NCI-H2081 (cell line): ENCODE measurements at regions not wholly inside any gene's neighbourhood (a gene's known extent, or its start where the extent isn't known, plus 50 kb on each side); places are given as distances from the start of the nearest gene placed in this dataset.
A peak's percentile ranks its signal among the peaks of the same experiment; 100 is the strongest.
"Not testable (repeated sequence)": the region's sequence is repeated elsewhere in the genome, so short reads cannot be mapped to it uniquely, and the experiment has no call there.

ENCODE experiments used
- DNase-seq, 2 experiments: peaks; one replicate each; lab custom pipeline; 2025; lab: John Stamatoyannopoulos, UW

GRCh38 chr4:19230906-19231545, 1020.7 kb upstream of the SLIT2 start:
- DNase-seq, result no peak

GRCh38 chr4:19227701-19228100, 1024.0 kb upstream of the SLIT2 start:
- DNase-seq, result no peak

GRCh38 chr4:19224820-19225219, 1026.9 kb upstream of the SLIT2 start:
- DNase-seq, result peak; percentile 54 to 67

- no peak for DNase-seq
Measured at GRCh38 chr4:19216476-19216875, 1035.2 kb upstream of the SLIT2 start.

GRCh38 chr4:19214591-19215186, 1037.0 kb upstream of the SLIT2 start:
- DNase-seq, result no peak

GRCh38 chr4:19213388-19213787, 1038.3 kb upstream of the SLIT2 start:
- no peak for DNase-seq

- no peak for DNase-seq
Measured at GRCh38 chr4:19205853-19206252, 1045.9 kb upstream of the SLIT2 start.

- DNase-seq, result not testable (repeated sequence)
Measured at GRCh38 chr4:19197838-19198237, 1053.9 kb upstream of the SLIT2 start.

GRCh38 chr4:19195696-19196095, 1056.0 kb upstream of the SLIT2 start:
- no peak for DNase-seq

GRCh38 chr4:19194672-19195071, 1057.0 kb upstream of the SLIT2 start:
- no peak for DNase-seq

GRCh38 chr4:19193274-19193981, 1058.3 kb upstream of the SLIT2 start:
- no peak for DNase-seq

GRCh38 chr4:19191979-19192650, 1059.6 kb upstream of the SLIT2 start:
- no peak for DNase-seq

GRCh38 chr4:19187691-19188090, 1064.0 kb upstream of the SLIT2 start:
- DNase-seq, result no peak

GRCh38 chr4:19187096-19187495, 1064.6 kb upstream of the SLIT2 start:
- DNase-seq, result no peak

GRCh38 chr4:19181631-19182030, 1070.1 kb upstream of the SLIT2 start:
- DNase-seq, result not testable (repeated sequence)

GRCh38 chr4:19178835-19179234, 1072.9 kb upstream of the SLIT2 start:
- no peak for DNase-seq

- DNase-seq, result no peak
Measured at GRCh38 chr4:19177616-19178015, 1074.1 kb upstream of the SLIT2 start.

GRCh38 chr4:19171832-19172231, 1079.9 kb upstream of the SLIT2 start:
- DNase-seq, result no peak

- DNase-seq, result no peak
Measured at GRCh38 chr4:19167311-19167710, 1084.4 kb upstream of the SLIT2 start.

- no peak for DNase-seq
Measured at GRCh38 chr4:19164334-19164733, 1087.4 kb upstream of the SLIT2 start.

- DNase-seq, result no peak
Measured at GRCh38 chr4:19159874-19160273, 1091.8 kb upstream of the SLIT2 start.

- DNase-seq, result no peak
Measured at GRCh38 chr4:19158107-19158809, 1093.4 kb upstream of the SLIT2 start.
